Esophagus muscularis mucosa (tissue), 4 donors: ENCODE measurements at regions not wholly inside any gene's neighbourhood (a gene's known extent, or its start where the extent isn't known, plus 50 kb on each side); places are given as distances from the start of the nearest gene placed in this dataset.

Experiments used
- CTCF ChIP-seq, 3 experiments: fragments of 200-600 bp in 2 of 3; fragments of 450-650 bp in 1 of 3; sonication (generic) in 2 of 3; IDR thresholded peaks; one replicate each; pipeline ENCODE4 v1.5.1; 2017 to 2019; ENCODE audit warnings: antibody characterized with exemption in 3 of 3, mild to moderate bottlenecking in 2 of 3, moderate library complexity in 1 of 3
- EP300 ChIP-seq: sonication (generic); formaldehyde crosslinking; IDR thresholded peaks from one replicate; pipeline ENCODE4 v1.6.1; 2017; ENCODE audit warnings: antibody characterized with exemption
- POLR2A ChIP-seq: fragments of 450-650 bp; IDR thresholded peaks from one replicate; pipeline ENCODE4 v1.6.1; 2017; ENCODE audit warnings: antibody characterized with exemption, moderate library complexity, mild to moderate bottlenecking, low read depth
- POLR2AphosphoS5 ChIP-seq, 2 donors: sonication (generic); formaldehyde crosslinking; IDR thresholded peaks; one replicate each; pipeline ENCODE4 v1.6.1; 2017; ENCODE audit warnings: antibody characterized with exemption in 2 of 2

GRCh38 chr11:98630736-98631135, 390.0 kb upstream of the CNTN5 start:
- no peak for TF ChIP-seq CTCF (IDR thresholded peaks at IDR 0.05)
- no peak for TF ChIP-seq POLR2AphosphoS5 (IDR thresholded peaks at IDR 0.05)
- TF ChIP-seq POLR2A = no peak
- no peak for TF ChIP-seq EP300
